D721Med (cell line): ENCODE measurements at regions not wholly inside any gene's neighbourhood (a gene's known extent, or its start where the extent isn't known, plus 50 kb on each side); places are given as distances from the start of the nearest gene placed in this dataset.

ENCODE experiments used
- DNase-seq: peaks from one replicate; pipeline ENCODE4 v3.0.0; 2011; ENCODE audit warnings: low spot score; ENCODE audit not compliant: insufficient read length
- FAIRE-seq: peaks from 2 replicates; lab custom pipeline; 2011; peaks lifted over from hg19 to GRCh38; lab: Jason Lieb, UNC
- CTCF ChIP-seq: IDR thresholded peaks from 2 replicates; pipeline ENCODE4 v1.5.1; 2012; ENCODE audit warnings: mild to moderate bottlenecking, control low read depth; ENCODE audit not compliant: insufficient read depth; ENCODE audit errors: missing control alignments

GRCh38 chr5:52481201-52481600 is 306.5 kb upstream of the ITGA1 start:
- FAIRE-seq (no peak), DNase-seq (no peak)
- no peak for TF ChIP-seq CTCF

DNA sequence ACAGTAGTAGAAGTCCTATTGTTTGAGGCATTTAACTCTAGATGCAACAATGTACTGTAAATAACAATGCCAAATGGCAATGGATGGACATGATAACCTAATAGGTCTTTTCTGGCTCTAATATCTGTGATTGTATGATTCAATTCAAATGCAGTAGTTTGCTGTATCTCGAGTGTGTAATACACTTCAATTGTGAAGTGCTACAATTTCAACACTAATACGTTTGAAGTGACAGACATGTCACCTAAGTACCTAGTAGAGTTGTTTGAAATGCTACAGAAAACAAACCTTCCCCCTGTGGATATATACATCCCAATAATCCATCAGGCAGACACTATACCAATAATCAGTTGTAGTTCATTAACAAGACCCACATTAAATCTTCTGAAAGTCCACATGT is 305.9 kb upstream of the ITGA1 start:
- no peak for TF ChIP-seq CTCF
- DNase-seq, result no peak
- FAIRE-seq, result no peak

DNA sequence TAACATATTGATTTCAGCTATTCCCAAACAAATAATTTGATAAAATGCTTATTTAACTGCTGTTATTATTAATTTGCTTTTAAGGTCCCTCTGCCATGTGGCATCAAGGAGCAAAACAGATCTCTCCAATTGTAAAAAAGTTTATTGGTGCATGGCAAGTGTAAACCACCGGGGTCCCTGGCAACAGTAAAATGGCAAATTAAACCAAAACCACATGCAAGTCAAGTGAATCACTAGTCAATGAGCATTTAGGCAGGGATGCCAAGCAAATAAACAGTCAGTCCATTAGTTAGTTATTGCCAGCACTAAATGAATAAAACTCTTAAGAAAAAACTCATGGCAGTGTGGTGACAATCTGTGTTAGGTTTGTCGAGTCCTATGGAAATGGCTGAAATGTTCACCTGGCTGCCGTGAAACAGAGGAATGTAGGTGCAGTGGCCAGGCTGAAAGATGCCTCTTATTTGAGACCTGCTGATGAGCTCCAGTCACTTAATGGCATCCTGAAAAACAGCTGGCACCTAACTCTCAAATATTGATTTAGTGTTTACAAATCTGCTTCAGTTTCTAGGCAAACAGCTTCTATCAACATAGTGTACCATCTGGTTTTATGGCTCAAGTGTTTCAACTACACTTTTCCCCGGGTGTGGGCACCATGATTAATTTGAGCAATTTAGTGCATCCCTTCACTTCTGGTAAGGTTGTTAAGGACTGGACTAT is 296.5 kb upstream of the ITGA1 start:
- no peak for TF ChIP-seq CTCF
- no peak for DNase-seq

GRCh38 chr5:52491818-52492217 is 295.9 kb upstream of the ITGA1 start:
- TF ChIP-seq CTCF, result no peak
- peak; percentile 46 for FAIRE-seq
- no peak for DNase-seq

More for the DNA sequence above, 296.5 kb upstream of the ITGA1 start:
- peak; percentile 16 for FAIRE-seq

GRCh38 chr5:52497133-52497693 is 290.5 kb upstream of the ITGA1 start:
- TF ChIP-seq CTCF, result no peak
- no peak for FAIRE-seq
- DNase-seq, result no peak

DNA sequence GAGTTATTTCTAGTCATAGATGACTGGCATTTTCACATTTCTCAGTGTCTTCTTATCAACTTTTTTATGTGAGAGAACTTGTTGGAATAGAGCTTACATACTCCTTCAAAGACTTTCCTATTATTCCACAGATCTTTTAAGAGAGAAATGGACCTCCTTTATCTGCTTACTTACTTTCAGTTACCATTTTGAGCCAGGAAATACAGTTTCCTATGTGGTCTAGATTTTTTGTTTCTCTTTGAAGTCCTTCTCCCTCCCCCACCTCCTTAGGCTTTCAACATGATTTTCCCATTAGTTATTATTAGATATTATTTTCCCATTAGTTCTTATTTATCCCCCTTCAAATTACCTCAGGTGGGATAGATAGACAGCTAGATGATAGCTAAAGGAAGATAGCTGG is 289.1 kb upstream of the ITGA1 start:
- FAIRE-seq, result no peak
- no peak for TF ChIP-seq CTCF

GRCh38 chr5:52502460-52502999 is 285.2 kb upstream of the ITGA1 start:
- no peak for TF ChIP-seq CTCF
- DNase-seq, result no peak
- FAIRE-seq, result no peak

More for the DNA sequence above, 289.1 kb upstream of the ITGA1 start:
- no peak for DNase-seq
